GM18870 (cell line): ENCODE measurements at regions not wholly inside any gene's neighbourhood (a gene's known extent, or its start where the extent isn't known, plus 50 kb on each side); places are given as distances from the start of the nearest gene placed in this dataset.

ENCODE experiments used
- ATAC-seq: cut with Tn5 transposase; IDR thresholded peaks from one replicate; pipeline ENCODE4 v1.9.1; 2021; ENCODE audit warnings: moderate library complexity; ENCODE audit not compliant: unreplicated experiment

GRCh38 chr4:129167640-129168260 lies 71.8 kb downstream of the C4orf33 start:
- ATAC-seq, result no peak

- no peak for ATAC-seq
Observed at GRCh38 chr4:129172181-129172580, 76.2 kb downstream of the C4orf33 start.

- ATAC-seq, result peak; percentile 84
Observed at GRCh38 chr4:129176864-129177263, 80.9 kb downstream of the C4orf33 start.

GRCh38 chr4:129179276-129179675 lies 83.3 kb downstream of the C4orf33 start:
- no peak for ATAC-seq

GRCh38 chr4:129189630-129190029 lies 93.7 kb downstream of the C4orf33 start:
- ATAC-seq, result no peak

GRCh38 chr4:129193357-129194100 lies 97.6 kb downstream of the C4orf33 start:
- ATAC-seq, result no peak

GRCh38 chr4:129208481-129208880 lies 112.5 kb downstream of the C4orf33 start:
- no peak for ATAC-seq

- no peak for ATAC-seq
Observed at GRCh38 chr4:129213692-129214091, 117.7 kb downstream of the C4orf33 start.

- ATAC-seq, result no peak
Observed at GRCh38 chr4:129218360-129218759, 122.4 kb downstream of the C4orf33 start.

GRCh38 chr4:129218897-129219296 lies 122.9 kb downstream of the C4orf33 start:
- no peak for ATAC-seq

- no peak for ATAC-seq
Observed at GRCh38 chr4:129220254-129220653, 124.3 kb downstream of the C4orf33 start.

GRCh38 chr4:129223945-129224344 lies 128.0 kb downstream of the C4orf33 start:
- no peak for ATAC-seq

- no peak for ATAC-seq
Observed at GRCh38 chr4:129230846-129231245, 134.9 kb downstream of the C4orf33 start.

GRCh38 chr4:129231945-129232588 lies 136.1 kb downstream of the C4orf33 start:
- no peak for ATAC-seq

GRCh38 chr4:129232589-129233337 lies 136.8 kb downstream of the C4orf33 start:
- ATAC-seq, result no peak

GRCh38 chr4:129233691-129234090 lies 137.7 kb downstream of the C4orf33 start:
- ATAC-seq, result no peak

- no peak for ATAC-seq
Observed at GRCh38 chr4:129236351-129236750, 140.4 kb downstream of the C4orf33 start.

- ATAC-seq, result no peak
Observed at GRCh38 chr4:129239088-129239487, 143.1 kb downstream of the C4orf33 start.

- no peak for ATAC-seq
Observed at GRCh38 chr4:129240816-129241215, 144.9 kb downstream of the C4orf33 start.

- ATAC-seq, result no peak
Observed at GRCh38 chr4:129246145-129246544, 150.2 kb downstream of the C4orf33 start.

- no peak for ATAC-seq
Observed at GRCh38 chr4:129246910-129247461, 151.0 kb downstream of the C4orf33 start.
